NCI-H1092 (cell line): ENCODE measurements at regions not wholly inside any gene's neighbourhood (a gene's known extent, or its start where the extent isn't known, plus 50 kb on each side); places are given as distances from the start of the nearest gene placed in this dataset.

Source experiments
- DNase-seq: peaks from one replicate; lab custom pipeline; 2025; lab: John Stamatoyannopoulos, UW

- DNase-seq: no peak
These were observed 1617.4 kb upstream of the ACVR2A start for GRCh38 chr2:146227152-146228019.

- DNase-seq: no peak
These were observed 1618.8 kb upstream of the ACVR2A start for GRCh38 chr2:146226077-146226476.

GRCh38 chr2:146221826-146222225 is 1623.0 kb upstream of the ACVR2A start:
- DNase-seq: no peak

- no peak for DNase-seq
These were observed 1623.9 kb upstream of the ACVR2A start for GRCh38 chr2:146220957-146221356.

GRCh38 chr2:146214394-146214929 is 1630.4 kb upstream of the ACVR2A start:
- DNase-seq: no peak

- DNase-seq: no peak
These were observed 1631.2 kb upstream of the ACVR2A start for GRCh38 chr2:146213674-146214073.

GRCh38 chr2:146212602-146213001 is 1632.2 kb upstream of the ACVR2A start:
- DNase-seq: no peak

- DNase-seq: no peak
These were observed 1635.0 kb upstream of the ACVR2A start for GRCh38 chr2:146209842-146210275.

- no peak for DNase-seq
These were observed 1636.9 kb upstream of the ACVR2A start for GRCh38 chr2:146207901-146208300.

GRCh38 chr2:146207417-146207816 is 1637.4 kb upstream of the ACVR2A start:
- no peak for DNase-seq

- no peak for DNase-seq
These were observed 1641.7 kb upstream of the ACVR2A start for GRCh38 chr2:146203064-146203624.

GRCh38 chr2:146193619-146194018 is 1651.2 kb upstream of the ACVR2A start:
- DNase-seq: no peak

- no peak for DNase-seq
These were observed 1655.3 kb upstream of the ACVR2A start for GRCh38 chr2:146189541-146189940.

- no peak for DNase-seq
These were observed 1654.0 kb upstream of the ZEB2 start for GRCh38 chr2:146173934-146174333.

- no peak for DNase-seq
These were observed 1641.5 kb upstream of the ZEB2 start for GRCh38 chr2:146161256-146161882.

GRCh38 chr2:146158072-146158674 is 1638.3 kb upstream of the ZEB2 start:
- no peak for DNase-seq

- DNase-seq: no peak
These were observed 1627.6 kb upstream of the ZEB2 start for GRCh38 chr2:146147448-146148012.

GRCh38 chr2:146143971-146144370 is 1624.1 kb upstream of the ZEB2 start:
- DNase-seq: no peak

- DNase-seq: no peak
These were observed 1618.9 kb upstream of the ZEB2 start for GRCh38 chr2:146138820-146139219.

GRCh38 chr2:146135245-146135644 is 1615.3 kb upstream of the ZEB2 start:
- no peak for DNase-seq

- no peak for DNase-seq
These were observed 1611.9 kb upstream of the ZEB2 start for GRCh38 chr2:146131785-146132184.

- no peak for DNase-seq
These were observed 1611.1 kb upstream of the ZEB2 start for GRCh38 chr2:146131048-146131447.
